ENCODE measurements at regions not wholly inside any gene's neighbourhood (a gene's known extent, or its start where the extent isn't known, plus 50 kb on each side); places are given as distances from the start of the nearest gene placed in this dataset.

DNA sequence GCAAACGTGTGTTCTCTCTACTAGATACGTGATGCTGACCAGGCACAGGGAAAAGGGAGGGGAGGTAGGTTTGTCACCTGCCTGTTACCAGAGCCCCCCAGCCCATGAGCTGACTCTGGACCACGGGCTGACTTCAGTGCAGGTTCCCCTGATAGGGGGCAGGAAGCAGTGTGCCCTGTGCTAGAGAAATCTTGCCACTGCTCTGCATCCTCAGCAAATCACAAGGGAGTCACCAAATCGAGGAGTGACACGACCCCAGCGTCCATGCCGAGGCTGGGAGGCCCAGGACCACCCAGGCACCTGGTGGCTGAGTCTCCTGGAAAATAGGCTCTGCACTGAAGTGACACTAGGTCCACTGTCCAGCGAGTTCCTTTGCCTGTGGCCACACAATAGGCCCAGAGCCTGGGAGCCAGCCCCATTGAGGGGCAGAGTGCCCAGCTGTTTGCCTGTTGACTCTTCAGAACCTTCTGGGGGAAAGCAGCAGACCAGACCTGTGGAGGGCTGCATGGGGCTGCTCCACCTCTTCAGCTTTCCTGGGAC lies 99.3 kb downstream of the CTTN start:
- H3K4me3 ChIP-seq = no peak overlapping the region
- H3K27me3 ChIP-seq = no peaks in the 10 kb centered on the region
- no peaks in the 10 kb centered on the region for H3K9me3 ChIP-seq
- no peaks in the 10 kb centered on the region for H3K36me3 ChIP-seq
- DNase-seq (peak in 2 of 3 donors; percentile 13 to 43), ATAC-seq (no peak)
- intact Hi-C loops (cut with DNase I) = no loop called here
- no peak overlapping the region for H3K27ac ChIP-seq
- H3K4me1 ChIP-seq = peaks cover 0 to under 1% (median 0%) of the 10 kb centered on the region in 4 donors
- whole genome bisulfite sequencing (ENCODE audit: insufficient coverage, low coverage, low lambda C conversion rate, missing lambda C conversion rate) = 85% methylated on average over 2 of the region's 8 CpGs
- TF ChIP-seq, protein P1, sequence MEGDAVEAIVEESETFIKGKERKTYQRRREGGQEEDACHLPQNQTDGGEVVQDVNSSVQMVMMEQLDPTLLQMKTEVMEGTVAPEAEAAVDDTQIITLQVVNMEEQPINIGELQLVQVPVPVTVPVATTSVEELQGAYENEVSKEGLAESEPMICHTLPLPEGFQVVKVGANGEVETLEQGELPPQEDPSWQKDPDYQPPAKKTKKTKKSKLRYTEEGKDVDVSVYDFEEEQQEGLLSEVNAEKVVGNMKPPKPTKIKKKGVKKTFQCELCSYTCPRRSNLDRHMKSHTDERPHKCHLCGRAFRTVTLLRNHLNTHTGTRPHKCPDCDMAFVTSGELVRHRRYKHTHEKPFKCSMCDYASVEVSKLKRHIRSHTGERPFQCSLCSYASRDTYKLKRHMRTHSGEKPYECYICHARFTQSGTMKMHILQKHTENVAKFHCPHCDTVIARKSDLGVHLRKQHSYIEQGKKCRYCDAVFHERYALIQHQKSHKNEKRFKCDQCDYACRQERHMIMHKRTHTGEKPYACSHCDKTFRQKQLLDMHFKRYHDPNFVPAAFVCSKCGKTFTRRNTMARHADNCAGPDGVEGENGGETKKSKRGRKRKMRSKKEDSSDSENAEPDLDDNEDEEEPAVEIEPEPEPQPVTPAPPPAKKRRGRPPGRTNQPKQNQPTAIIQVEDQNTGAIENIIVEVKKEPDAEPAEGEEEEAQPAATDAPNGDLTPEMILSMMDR (IDR thresholded peaks at IDR 0.05) = no peak
- TF ChIP-seq POLR2A (IDR thresholded peaks at IDR 0.05) = no peak

DNA sequence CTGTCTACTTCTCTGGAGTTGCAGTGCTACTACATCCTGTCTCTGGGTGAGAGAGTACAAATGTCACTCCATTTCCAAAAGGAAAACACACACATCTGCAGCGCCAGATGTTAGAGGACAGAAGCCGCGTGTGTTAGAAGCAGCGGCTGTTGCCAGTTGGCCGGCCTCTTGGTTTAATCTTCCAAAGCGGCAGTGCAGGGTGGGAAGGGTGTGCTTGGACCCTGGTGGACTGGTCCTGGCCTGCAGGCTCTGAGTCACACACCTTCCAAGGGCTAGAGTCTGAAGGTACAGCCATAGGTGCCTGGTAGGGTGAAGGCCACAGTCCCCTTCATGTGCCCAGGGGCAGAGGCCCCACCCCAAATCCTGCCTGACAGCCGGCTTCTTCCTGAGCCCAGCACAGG lies 99.8 kb downstream of the CTTN start:
- Histone ChIP-seq H3K4me1 (no peaks in the 10 kb centered on the region), H3K4me3 (no peak overlapping the region), H3K36me3 (no peaks in the 10 kb centered on the region), H3K27ac (no peak overlapping the region), H3K27me3 (no peaks in the 10 kb centered on the region), H3K9me3 (no peaks in the 10 kb centered on the region)
- peak in 2 of 3 donors; percentile 7 to 35 for DNase-seq
- no peak for TF ChIP-seq POLR2A (IDR thresholded peaks at IDR 0.05)
- TF ChIP-seq, protein P1 (IDR thresholded peaks at IDR 0.05) = no peak
- ATAC-seq = no peak
- no CpG with 5 or more reads among the region's 7 CpGs for WGBS (ENCODE audit: insufficient coverage, low coverage, low lambda C conversion rate, missing lambda C conversion rate)
- intact Hi-C loops (cut with DNase I) = no loop called here

DNA sequence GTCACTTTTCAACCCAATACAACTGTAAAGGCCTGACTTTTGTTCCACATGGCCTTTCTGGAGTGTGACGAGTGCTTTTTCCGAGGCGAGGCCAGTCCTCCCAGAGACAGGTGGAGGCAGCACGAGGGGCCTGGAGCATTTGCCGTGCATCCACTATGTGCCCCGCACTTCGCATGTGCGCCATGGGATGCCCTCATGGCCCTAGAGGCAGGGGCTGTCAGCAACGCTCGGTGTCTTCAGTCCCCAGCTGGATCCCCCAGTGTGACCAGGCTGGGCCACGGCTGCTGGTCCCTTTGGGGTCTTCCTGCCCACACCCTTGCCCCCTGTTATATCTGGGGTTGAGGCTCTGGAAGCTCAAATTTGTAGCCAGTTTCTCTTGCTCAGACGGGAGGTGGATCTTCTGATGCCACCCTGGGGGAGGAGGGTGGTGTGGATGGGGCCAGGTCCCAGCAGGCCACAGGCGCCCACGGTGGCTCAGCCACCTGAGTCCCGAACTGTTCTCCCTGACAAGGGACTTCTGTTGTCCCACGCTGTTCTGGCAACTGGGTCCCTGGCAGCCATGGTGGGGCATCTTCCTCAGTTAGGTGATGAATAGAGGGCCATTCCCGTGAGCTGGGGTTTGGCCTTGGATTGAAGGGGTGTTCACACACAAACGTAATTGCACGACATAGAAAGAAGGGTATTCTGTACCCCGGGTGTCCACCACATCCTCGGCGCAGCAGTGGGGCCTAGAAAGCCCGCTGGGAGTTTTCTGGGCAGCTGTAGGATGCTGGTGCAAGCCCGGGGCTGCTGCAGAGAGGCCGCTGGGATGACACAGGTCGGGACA lies 100.9 kb downstream of the CTTN start:
- TF ChIP-seq, protein P1 (IDR thresholded peaks at IDR 0.05) = no peak
- TF ChIP-seq POLR2A (IDR thresholded peaks at IDR 0.05) = no peak
- intact Hi-C loops (cut with DNase I) = no loop called here
- H3K4me1 ChIP-seq = no peaks in the 10 kb centered on the region
- no peak overlapping the region for H3K4me3 ChIP-seq
- no peaks in the 10 kb centered on the region for H3K9me3 ChIP-seq
- DNase-seq (peak in 2 of 3 donors; percentile 11 to 46), ATAC-seq (no peak)
- H3K27me3 ChIP-seq = no peaks in the 10 kb centered on the region
- H3K36me3 ChIP-seq = no peaks in the 10 kb centered on the region
- 87% methylated on average over 9 of the region's 26 CpGs for WGBS (ENCODE audit: insufficient coverage, low coverage, low lambda C conversion rate, missing lambda C conversion rate)
- H3K27ac ChIP-seq = no peak overlapping the region

DNA sequence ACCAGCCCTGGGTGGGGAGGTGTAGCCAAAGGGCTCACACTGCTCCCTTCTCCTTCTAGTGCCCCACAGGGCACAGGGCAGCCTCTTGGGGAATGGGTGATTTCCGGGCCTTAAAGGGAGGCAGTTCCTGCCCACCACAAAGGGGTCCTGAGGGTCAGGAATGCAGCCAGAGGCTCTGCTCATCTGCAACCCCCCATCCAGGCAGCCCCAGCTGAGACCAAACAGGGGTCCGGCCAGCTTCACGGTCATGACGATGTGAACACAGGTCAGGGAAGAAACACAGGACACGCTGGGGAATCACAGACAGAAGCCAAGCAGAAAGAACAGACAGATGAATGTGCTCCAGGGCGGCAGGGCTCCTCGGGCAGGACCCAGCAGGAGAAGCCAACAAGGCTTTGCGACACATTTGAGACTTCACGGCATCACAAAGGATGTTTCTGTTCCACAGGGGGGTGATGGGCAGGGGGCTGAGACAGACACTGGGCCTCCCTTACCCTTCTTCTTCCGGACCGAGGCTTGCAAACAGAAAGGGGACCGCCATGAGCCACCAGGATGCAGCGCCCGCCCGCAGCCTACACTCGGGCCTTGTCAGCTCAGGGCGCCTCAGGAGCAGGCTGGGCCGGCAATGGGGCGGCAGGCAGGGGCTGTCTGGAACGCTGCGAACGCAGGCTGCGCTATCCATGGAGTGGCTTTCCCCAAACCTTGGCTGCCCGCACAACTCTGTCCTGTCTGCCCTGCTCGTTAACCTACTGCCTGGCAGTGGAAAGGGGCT lies 101.9 kb downstream of the CTTN start:
- peak in 2 of 3 donors; percentile 10 to 37 for DNase-seq
- Histone ChIP-seq H3K9me3 (no peaks in the 10 kb centered on the region), H3K4me3 (no peak overlapping the region), H3K4me1 (no peaks in the 10 kb centered on the region), H3K27ac (no peak overlapping the region), H3K36me3 (no peaks in the 10 kb centered on the region), H3K27me3 (no peaks in the 10 kb centered on the region)
- intact Hi-C loops (cut with DNase I) = no loop called here
- TF ChIP-seq, protein P1 (IDR thresholded peaks at IDR 0.05) = no peak
- no peak for TF ChIP-seq POLR2A (IDR thresholded peaks at IDR 0.05)
- WGBS (ENCODE audit: insufficient coverage, low coverage, low lambda C conversion rate, missing lambda C conversion rate) = no CpG with 5 or more reads among the region's 25 CpGs
- no peak for ATAC-seq
